ENCODE measurements at regions not wholly inside any gene's neighbourhood (a gene's known extent, or its start where the extent isn't known, plus 50 kb on each side); places are given as distances from the start of the nearest gene placed in this dataset.

DNA sequence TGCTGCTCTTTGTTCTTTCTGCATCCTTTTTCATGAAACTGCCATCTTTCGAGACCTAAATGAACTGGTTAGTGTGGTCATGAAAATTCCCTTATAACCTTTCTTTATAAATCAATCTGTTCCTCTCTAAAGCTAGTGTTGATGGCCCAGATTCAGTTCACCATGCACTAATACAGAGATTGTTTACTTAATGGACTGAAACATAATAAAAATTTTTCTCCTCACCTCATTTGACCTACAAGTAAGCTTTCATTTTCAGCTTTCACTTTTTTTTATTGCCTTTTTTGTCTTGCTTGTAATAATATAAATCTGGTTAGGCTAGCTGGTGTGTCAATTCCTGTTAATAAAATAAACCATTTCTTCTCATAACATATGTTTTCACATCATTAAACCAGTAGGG, 183.8 kb downstream of the CCDC59 start:
- DNase-seq (ENCODE audit: low read depth): no peak

DNA sequence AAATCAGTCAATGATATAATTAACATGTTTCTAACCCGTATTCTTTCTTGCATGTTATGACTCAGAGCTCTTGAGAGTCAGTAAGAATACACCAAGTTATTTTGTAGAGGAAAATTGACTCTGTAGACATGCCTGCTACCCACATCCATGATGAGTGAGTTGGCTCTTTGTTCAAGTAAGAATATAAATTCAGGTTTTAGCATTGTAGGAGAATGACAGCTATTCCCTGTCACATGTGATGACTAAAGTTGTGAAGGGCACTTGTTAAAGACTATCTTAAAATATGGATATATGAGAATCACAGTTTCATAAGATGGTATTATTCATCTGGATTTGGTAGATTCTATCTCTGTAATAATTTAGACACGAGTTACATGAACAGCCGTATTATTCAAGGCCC, 209.1 kb downstream of the CCDC59 start:
- DNase-seq (ENCODE audit: low read depth): no peak

DNA sequence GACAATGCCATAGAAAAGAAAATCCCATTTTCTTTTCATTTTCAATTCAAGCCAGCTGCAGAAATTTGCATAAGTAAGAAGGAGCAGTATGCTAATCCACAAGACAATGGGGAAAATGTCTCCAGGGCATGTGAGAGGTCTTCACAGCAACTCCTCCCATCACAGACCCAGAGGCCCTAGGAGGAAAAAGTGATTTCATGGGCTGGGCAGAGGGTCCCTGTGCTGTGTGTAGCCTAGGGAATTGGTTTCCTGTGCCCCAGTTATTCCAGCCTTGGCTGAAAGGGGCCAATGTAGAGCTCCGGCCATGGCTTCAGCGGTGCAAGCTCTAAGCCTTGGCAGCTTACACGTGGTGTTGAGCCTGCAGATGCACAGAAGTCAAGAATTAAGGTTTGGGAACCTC, 211.4 kb downstream of the CCDC59 start:
- DNase-seq (ENCODE audit: low read depth): no peak

DNA sequence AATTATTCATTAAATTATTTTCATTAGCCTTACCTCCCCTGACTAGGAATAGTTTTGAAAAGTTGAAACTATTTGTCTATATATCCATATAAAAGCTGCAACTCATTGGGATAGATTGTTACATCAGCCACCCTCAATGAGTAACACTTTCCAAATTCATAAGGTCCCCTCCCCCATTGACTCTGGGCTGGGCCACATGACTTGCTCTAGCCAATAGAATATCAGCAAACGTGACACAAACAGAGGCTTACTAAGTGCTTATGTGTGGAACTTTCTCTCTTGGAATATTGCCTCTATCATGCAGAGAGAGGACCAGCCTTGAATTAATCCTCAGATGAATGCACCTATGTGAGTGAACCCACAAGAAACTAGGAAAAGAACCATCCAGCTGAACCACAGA, 213.7 kb downstream of the CCDC59 start:
- no peak for DNase-seq (ENCODE audit: low read depth)

DNA sequence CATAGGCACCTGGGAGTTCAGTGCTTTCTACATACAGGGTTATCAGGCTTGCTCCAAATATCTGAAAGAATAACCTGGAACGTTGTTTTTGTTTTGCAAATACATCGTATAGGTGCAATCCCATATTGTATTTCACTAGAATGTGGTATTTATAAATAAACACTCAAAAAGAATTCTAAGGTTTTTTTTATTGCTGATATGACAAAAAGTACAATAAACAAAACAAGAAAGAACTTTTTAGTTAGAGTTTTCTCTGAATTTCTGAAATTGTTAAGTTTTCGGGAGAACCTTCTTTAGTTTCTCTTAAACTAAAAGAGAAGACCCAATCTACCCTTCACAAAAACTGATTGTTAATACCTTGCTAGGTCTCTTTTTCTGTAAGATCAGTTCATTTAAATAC, 225.8 kb downstream of the CCDC59 start:
- DNase-seq (ENCODE audit: low read depth): no peak

DNA sequence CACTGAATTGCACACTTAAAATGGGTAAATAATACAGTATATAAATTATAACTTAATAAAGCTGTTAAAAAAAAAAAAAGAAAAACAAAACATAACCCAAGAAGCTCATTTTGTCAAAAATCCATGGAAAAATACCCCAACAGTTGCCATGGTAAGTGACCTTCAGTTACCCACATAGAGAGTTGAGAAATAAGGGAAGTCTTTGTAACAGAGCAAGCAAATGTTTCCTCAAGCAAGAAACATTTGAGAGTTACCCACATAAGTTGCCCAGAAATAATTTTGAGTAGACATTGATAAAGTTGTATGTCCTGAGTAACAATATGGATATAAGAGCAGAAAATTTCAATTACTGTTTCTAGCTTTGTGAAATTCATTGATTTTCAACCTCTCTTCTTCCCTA, 227.4 kb downstream of the CCDC59 start:
- no peak for DNase-seq (ENCODE audit: low read depth)

DNA sequence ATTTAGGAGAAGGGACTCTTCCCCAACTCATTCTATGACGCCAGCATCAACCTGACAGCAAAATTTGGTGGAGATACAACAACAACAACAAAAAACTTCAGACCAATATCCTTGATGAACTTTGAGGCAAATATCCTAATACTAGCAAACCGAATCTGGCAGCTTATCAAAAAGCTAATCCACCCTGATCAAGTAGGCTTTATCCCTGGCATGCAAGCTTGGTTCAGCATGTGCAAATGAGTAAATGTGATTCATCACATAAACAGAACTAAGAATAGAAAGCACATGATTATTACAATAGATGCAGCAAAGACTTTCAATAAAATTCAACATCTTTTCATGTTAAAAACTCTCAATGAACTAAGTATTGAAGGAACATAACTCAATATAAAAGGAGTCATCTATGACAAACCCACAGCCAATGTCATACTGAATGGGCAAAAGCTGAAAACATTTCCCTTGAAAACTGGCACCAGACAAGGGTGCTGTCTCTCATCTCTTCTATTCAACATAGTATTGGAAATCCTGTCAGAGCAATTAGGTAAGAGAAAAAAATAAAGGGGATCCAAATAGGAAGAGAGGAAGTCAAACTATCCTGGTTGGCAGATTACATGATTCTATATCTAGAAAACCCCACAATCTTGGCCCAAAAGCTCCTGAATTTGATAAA, 233.3 kb downstream of the CCDC59 start:
- no peak for DNase-seq (ENCODE audit: low read depth)

DNA sequence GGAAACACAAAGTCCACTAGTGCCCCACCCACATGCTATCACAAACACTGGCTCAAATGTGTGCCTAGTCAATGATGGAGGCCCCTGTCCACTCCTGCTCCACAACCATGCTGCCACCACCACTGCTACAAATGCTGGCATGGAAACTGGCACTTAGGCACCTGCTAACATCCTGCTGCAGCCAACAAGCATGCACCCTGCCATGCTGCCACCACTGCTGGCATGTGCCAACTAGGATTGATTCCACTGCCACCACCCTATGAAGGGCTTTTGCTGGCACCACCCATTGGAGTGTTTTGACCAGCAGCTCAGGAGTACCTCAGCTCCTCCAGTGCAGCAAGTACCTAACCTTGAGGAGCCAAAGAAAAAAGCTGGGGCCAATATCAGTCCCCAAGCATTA, 236.6 kb downstream of the CCDC59 start:
- no peak for DNase-seq (ENCODE audit: low read depth)

DNA sequence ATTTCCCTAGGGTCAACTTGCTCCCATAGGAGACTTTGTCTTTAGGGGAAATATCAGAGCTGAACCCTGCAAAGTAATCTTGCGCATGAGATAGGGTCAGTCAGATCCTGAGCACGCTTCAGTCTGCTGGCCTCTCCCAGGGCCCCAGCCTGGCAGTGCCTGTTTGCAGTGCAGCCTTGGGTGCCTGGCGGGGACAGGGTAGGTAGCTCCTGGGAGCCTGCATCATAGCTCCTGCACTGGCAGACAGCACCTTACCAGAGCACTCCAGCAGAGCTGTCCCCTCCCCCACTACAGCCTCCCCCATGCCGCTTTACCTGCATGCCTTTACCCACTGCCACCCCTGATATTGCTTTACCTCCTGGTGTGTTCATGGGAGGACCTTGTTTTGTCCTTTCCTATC, 237.3 kb downstream of the CCDC59 start:
- DNase-seq (ENCODE audit: low read depth): no peak

DNA sequence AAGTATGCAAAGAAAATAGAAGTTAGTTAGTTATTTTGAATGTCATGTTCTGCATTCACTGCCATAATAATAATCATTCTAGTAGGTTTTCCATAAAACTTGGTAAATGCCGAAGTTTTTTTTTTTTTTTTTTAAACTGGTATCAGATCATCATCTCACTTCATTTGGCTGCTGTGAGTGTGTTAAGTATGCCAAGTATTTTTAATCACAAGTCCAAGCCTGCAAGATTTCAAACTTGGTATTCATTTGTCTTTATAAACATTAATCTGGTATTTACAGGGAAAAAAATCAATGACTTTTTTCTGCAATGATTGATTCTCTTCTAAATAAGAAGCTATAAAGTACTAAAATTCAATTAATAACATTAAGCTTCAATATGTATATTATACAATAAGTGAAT, 248.9 kb downstream of the CCDC59 start:
- DNase-seq (ENCODE audit: low read depth): no peak

DNA sequence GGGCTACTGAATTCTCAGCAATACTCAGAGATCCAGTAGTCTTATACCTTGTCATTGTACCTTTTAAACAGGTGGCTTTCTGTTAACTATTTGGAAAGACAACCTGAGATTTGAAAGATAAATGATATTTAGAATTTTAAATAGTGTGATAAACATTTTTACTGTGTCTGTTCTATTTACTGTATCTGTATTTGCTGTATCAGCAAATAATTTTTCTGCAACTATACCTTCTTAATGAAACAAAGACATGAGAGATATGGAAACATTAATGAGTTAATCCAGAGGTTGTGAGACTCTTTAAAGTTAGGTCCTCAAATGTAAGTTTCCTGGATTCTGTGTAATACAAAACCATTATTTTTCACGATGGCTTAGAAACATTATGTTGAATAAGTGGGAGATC, 249.6 kb downstream of the CCDC59 start:
- no peak for DNase-seq (ENCODE audit: low read depth)

DNA sequence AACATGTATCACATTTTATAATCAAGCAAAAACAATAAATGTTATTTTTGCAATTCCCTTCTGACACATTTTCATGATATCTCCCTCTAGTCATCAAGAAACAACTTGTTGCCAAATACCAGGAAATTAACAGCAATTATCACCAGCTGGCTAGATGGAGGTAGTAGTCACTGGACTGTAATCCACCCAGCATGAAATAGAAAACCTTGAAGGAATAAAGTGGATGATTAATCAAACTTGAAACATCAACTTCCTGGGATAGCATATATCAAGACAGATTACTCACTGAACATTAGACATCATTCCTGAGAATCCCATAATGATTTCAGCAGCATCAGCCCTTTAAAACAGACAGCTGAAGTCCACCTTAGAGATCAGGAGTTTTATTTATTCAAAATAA, 259.0 kb downstream of the CCDC59 start:
- no peak for DNase-seq (ENCODE audit: low read depth)

DNA sequence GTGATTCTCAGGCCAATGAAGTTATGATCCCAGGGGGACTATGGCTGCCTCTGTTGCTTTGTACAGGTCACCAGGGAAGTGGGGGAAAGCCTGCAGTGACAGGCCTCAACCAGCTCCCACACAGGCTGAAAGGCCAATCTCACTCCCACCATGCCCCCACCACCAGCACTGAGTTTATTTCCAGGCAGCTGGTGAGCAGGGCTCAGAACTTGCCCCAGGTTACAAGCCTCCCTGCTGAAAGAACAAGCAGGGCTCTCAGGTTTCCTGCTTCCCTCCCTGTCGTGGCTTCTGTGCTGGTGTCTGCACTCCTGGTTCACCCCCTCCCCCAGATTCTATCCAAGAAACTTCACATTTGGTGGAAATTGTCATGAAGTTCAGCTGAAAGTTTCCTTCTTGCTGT, 260.3 kb downstream of the CCDC59 start:
- DNase-seq (ENCODE audit: low read depth): no peak

DNA sequence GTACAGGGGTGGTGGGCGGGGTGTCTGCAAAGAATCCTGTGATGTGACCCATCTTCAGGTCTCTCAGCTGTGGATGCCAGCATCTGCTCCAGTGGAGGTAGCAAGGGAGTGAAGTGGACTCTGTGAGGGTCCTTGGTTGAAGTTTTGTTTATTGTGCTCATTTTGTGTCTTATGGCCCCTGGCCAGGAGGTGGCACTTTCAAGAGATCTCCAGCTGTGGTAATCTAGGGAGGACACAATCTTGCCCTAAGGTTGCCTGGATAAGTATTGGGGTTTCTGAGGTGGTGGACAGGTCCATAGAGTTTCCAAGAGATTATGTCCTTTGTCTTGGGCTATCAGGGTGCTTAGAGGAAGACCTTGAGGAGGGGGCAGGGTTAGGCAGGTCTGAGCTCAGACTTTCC, 260.7 kb downstream of the CCDC59 start:
- no peak for DNase-seq (ENCODE audit: low read depth)

DNA sequence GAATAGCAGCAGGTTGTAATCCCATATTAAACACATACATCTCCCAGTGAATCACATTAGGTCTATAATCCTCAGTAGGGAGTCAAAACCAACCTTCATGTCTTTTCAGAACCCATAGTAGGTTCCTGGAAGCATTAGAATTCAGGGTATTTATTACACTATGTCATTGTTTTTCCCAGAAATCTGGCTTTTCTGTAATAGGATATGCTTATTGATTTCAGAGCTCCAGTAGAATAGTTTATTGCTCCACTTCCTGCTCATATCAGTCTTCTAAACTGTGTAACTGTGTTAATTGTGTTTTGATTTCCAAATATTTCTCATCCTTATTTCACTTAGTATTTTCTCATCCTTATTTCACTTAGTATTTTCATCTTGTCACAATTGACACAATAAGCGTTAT, 268.0 kb downstream of the CCDC59 start:
- no peak for DNase-seq (ENCODE audit: low read depth)

DNA sequence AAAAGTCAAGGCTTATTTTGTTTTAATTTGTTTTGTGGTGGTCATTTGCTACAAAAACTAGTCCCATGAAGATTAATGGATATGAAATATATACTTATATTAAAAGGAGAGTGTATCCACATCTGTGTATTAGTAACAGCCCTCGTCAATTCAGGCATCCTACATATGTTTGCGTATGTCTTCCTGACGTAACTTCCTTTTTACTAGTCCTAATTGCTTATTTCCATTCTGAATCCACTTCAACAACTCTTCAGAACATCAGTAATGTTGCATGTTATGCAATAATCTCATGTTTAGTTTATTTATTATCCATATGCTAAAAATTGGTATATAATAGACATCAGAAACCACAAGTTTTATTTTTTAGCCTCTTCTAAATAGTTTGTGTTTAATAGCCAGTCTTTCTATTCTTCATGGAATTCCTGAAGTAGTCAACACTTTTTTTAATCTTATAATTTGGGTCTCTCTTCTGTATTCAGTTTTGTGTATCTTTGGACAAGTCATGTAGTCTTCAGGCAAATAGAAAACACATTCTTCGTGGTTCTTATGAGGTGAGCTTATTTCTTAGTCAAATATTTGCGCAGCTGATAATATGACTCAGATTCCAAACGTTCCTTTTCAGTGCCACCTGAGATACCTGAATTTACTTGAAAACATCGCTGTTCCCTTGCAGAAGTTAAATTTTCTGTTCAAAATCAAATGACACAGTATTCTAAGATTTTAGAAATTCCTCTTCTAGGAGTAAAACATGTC, 268.6 kb downstream of the CCDC59 start:
- no peak for DNase-seq (ENCODE audit: low read depth)

DNA sequence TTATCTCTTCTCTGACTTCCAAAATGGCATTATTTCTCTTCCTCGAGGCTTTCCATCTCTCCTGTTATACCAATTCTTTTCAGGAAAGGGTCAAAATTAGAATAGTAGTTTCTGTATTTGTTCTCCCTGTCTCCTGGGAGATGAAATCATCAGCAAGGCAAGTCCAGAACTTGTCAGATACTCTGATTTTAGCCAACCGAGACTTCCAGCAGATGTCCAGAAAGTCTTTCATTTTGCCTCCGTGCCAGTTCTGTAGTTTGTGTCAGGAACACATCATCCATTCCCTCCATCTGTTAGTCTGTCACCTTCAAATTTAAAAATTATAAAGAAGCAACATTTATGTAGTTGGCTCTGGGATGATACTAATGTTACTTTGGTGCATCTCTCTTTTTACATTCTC, 275.7 kb downstream of the CCDC59 start:
- no peak for DNase-seq (ENCODE audit: low read depth)

DNA sequence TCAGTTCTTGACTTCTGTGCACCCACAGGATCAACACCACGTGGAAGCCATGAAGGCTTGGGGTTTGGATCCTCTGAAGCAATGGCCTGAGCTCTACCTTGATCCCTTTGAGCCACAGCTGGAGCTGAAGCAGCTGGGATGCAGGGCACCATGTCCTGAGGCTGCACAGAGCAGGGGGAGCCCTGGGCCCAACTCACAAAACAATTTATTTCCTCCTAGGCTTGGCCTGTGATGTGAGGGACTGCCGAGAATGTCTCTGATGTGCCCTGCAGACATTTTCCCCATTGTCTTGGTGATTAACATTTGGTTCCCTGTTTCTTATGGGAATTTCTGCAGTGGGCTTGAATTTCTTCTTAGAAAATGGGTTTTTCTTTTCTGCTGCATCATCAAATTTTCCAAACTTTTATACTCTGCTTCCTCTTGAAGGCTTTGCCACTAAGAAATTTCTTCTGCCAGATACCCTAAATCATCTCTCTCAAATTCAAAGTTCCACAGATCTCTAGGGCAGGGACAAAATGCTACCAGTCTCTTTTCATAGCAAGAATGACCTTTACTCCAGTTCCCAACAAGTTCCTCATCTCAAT, 288.2 kb downstream of the CCDC59 start:
- no peak for DNase-seq (ENCODE audit: low read depth)

DNA sequence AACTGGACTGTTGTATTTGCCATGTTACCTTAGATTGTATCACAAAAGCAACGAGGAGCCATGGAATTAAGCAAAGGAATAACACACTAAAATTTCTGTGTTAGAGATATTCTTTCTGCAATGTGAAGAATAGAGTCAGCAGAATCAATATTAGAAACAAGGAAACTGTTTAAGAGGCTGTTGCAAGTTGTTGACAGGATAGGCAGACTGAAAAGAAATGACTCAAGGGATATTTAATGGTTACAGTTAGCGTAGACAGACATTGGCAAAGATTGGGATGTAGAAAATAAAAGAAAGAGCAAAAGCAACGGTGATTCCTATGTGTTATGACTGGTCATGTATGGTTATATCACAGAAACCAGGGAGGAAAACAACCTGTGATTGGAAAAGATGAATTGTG, 299.0 kb upstream of the PPFIA2 start:
- DNase-seq (ENCODE audit: low read depth): no peak

DNA sequence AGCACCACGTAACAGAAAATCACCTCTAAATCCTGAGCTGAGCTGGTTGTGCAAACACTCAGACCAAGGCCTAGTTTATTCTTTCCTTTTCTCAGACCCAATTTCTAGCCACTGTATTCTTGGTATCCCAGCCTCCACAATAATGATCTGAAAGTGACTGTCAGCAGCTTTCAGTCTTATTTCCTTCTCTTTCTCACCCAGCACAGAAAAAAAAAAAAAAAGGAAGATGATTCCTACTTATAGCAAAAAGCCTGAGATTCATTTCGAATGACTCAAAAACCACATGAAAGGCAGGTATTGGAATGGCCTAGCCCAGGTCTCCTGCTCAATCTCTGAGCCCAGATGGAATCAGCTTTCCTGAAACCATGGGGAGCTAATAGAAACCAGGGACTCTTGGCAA, 298.6 kb upstream of the PPFIA2 start:
- no peak for DNase-seq (ENCODE audit: low read depth)

DNA sequence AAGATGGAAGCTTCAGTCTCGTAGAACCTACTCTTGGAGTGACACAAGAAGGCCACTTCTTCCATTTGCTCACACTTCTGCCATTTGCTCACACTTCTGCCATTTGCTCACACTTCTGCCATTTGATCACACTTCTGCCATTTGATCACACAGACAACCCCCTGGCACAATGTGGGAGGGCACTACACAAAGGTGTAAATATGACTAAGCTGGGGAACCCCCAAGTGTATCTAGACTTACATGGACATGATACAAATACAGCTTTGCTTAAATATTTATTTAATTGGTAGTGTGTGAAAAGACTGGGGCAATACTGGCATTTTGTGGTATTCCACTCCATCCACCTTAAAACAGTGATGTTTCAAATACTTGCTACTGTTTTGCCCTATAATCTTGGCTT, 296.2 kb upstream of the PPFIA2 start:
- no peak for DNase-seq (ENCODE audit: low read depth)

DNA sequence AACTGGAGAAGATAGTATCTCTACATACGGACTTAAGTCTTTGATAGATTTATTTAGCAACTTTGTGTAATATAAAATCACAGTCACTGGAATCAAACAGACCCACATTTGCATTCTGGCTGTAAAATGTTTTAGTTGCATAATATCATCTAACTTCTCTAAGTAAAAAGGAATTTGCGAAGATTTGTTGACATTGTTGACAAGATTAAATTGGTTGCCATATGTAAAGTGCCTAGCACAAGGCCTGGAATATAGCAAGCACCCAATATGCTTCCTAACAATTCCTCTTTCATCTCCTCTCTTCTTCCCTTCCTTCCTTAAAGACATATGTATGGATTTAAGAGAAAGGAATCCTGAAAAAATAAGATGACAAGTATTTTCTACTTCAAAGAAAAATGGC, 295.4 kb upstream of the PPFIA2 start:
- DNase-seq (ENCODE audit: low read depth): no peak

DNA sequence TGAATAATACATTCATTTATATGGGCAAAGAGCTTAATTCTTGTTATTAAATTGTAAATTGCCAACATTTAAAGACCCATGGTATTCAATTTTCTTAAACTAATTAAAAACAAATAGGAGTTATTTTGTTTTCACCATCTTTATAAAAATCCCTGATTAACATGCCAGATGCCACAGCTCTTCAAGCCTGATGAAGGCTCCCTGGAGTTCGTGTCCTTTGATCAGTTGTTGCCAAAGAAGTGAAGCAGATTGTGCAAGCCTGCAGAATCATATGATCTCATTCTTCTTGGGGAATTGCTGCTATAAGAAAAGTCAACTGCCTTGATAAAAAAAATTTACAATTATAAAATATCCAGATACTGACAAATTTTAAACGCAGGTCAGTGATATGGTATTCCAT, 288.3 kb upstream of the PPFIA2 start:
- no peak for DNase-seq (ENCODE audit: low read depth)
